ENCODE measurements at regions not wholly inside any gene's neighbourhood (a gene's known extent, or its start where the extent isn't known, plus 50 kb on each side); places are given as distances from the start of the nearest gene placed in this dataset.

DNA sequence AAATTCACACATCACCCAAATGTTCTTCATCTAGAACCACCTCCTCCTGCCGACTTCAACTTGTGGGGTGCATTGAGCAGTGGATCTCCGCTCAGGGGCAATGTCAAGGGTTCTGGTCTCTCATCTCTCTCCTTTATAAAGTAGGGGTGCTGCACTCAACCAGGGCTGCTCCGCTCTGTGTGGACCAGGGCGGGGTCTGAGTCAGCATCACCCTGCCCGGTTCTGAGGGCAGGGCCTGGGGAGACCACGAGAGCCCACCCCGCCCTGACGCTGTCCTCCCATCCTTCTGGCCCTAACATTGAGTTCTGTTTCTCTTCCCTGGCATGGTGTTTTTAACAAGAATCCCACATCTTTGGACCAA lies 311.6 kb upstream of the DIO3 start:
- Histone ChIP-seq H3K9me3 (ENCODE audit: insufficient read depth, low read length) (no peaks in the 10 kb centered on the region), H3K36me3 (ENCODE audit: low read length) (no peaks in the 10 kb centered on the region), H3K79me2 (ENCODE audit: insufficient read depth, low read length) (no peaks in the 10 kb centered on the region), H3K4me3 (ENCODE audit: insufficient read depth, low read length, poor library complexity, severe bottlenecking) (no peak overlapping the region), H3K9ac (ENCODE audit: low read length) (no peak overlapping the region), H3K4me2 (ENCODE audit: low read depth, low read length, poor library complexity, severe bottlenecking) (no peak overlapping the region), H3K9me2 (replicated peaks; ENCODE audit: insufficient read depth, low read length) (no peaks in the 10 kb centered on the region), H2AFZ (ENCODE audit: low read depth, low read length, severe bottlenecking) (no peak overlapping the region), H3K27me3 (ENCODE audit: low read length) (no peaks in the 10 kb centered on the region), H3K27ac (ENCODE audit: low read depth, low read length) (no peak overlapping the region), H4K20me1 (ENCODE audit: low read depth, low read length) (no peaks in the 10 kb centered on the region), H3F3A (ENCODE audit: insufficient read depth) (no peaks in the 10 kb centered on the region)
- no peak for TF ChIP-seq EZH2phosphoT487 (conservative IDR thresholded peaks at IDR 0.05; ENCODE audit: low read length)
- TF ChIP-seq, protein P1, sequence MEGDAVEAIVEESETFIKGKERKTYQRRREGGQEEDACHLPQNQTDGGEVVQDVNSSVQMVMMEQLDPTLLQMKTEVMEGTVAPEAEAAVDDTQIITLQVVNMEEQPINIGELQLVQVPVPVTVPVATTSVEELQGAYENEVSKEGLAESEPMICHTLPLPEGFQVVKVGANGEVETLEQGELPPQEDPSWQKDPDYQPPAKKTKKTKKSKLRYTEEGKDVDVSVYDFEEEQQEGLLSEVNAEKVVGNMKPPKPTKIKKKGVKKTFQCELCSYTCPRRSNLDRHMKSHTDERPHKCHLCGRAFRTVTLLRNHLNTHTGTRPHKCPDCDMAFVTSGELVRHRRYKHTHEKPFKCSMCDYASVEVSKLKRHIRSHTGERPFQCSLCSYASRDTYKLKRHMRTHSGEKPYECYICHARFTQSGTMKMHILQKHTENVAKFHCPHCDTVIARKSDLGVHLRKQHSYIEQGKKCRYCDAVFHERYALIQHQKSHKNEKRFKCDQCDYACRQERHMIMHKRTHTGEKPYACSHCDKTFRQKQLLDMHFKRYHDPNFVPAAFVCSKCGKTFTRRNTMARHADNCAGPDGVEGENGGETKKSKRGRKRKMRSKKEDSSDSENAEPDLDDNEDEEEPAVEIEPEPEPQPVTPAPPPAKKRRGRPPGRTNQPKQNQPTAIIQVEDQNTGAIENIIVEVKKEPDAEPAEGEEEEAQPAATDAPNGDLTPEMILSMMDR (IDR thresholded peaks at IDR 0.05; ENCODE audit: insufficient read depth, low read length, poor library complexity, severe bottlenecking): no peak

DNA sequence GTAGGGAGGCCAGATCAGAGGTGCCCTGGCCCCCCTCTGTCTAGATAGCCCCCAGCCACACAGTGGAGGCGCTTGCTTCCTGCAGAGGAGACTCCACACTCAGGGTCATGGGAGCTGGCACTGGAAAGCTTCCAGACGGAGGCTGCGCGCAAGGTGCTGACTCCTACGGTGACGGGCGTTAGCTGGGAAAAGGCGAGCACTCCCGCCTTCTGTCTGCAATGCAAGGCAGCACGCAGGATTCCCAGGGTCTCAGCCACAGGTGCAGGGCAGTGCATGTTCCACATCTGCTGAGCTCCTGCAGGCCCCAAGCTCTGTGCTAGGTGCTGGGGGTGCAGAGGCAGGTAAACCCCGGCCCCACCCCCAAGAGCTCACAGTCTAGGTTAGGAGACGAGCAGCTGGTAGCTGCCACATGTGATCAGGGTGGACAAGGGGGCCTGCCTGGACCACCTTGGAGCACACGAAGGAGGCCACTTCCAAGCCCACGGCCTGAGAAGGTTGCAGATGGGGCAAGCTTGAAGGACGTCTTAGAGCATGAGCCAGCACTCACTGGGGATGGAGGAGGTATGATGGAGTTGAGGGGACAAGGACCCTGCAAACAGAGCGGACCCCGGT lies 310.9 kb upstream of the DIO3 start:
- H3K36me3 ChIP-seq (ENCODE audit: low read length): no peaks in the 10 kb centered on the region
- no peak overlapping the region for H3K9ac ChIP-seq (ENCODE audit: low read length)
- H3K9me3 ChIP-seq (ENCODE audit: insufficient read depth, low read length): no peaks in the 10 kb centered on the region
- no peak overlapping the region for H2AFZ ChIP-seq (ENCODE audit: low read depth, low read length, severe bottlenecking)
- TF ChIP-seq EZH2phosphoT487 (conservative IDR thresholded peaks at IDR 0.05; ENCODE audit: low read length): no peak
- TF ChIP-seq, protein P1 (IDR thresholded peaks at IDR 0.05; ENCODE audit: insufficient read depth, low read length, poor library complexity, severe bottlenecking): no peak
- no peak overlapping the region for H3K27ac ChIP-seq (ENCODE audit: low read depth, low read length)
- H3K9me2 ChIP-seq (replicated peaks; ENCODE audit: insufficient read depth, low read length): no peaks in the 10 kb centered on the region
- no peaks in the 10 kb centered on the region for H4K20me1 ChIP-seq (ENCODE audit: low read depth, low read length)
- no peaks in the 10 kb centered on the region for H3F3A ChIP-seq (ENCODE audit: insufficient read depth)
- H3K27me3 ChIP-seq (ENCODE audit: low read length): no peaks in the 10 kb centered on the region
- no peak overlapping the region for H3K4me2 ChIP-seq (ENCODE audit: low read depth, low read length, poor library complexity, severe bottlenecking)
- no peaks in the 10 kb centered on the region for H3K79me2 ChIP-seq (ENCODE audit: insufficient read depth, low read length)
- H3K4me3 ChIP-seq (ENCODE audit: insufficient read depth, low read length, poor library complexity, severe bottlenecking): no peak overlapping the region

- no peaks in the 10 kb centered on the region for H3K36me3 ChIP-seq (ENCODE audit: low read length)
- H3K9me2 ChIP-seq (replicated peaks; ENCODE audit: insufficient read depth, low read length): no peaks in the 10 kb centered on the region
- H3K79me2 ChIP-seq (ENCODE audit: insufficient read depth, low read length): no peaks in the 10 kb centered on the region
- H3F3A ChIP-seq (ENCODE audit: insufficient read depth): no peaks in the 10 kb centered on the region
- no peak overlapping the region for H2AFZ ChIP-seq (ENCODE audit: low read depth, low read length, severe bottlenecking)
- no peaks in the 10 kb centered on the region for H3K27me3 ChIP-seq (ENCODE audit: low read length)
- H3K4me2 ChIP-seq (ENCODE audit: low read depth, low read length, poor library complexity, severe bottlenecking): no peak overlapping the region
- no peak overlapping the region for H3K4me3 ChIP-seq (ENCODE audit: insufficient read depth, low read length, poor library complexity, severe bottlenecking)
- no peak overlapping the region for H3K9ac ChIP-seq (ENCODE audit: low read length)
- no peaks in the 10 kb centered on the region for H3K9me3 ChIP-seq (ENCODE audit: insufficient read depth, low read length)
- no peak for TF ChIP-seq EZH2phosphoT487 (conservative IDR thresholded peaks at IDR 0.05; ENCODE audit: low read length)
- TF ChIP-seq, protein P1 (IDR thresholded peaks at IDR 0.05; ENCODE audit: insufficient read depth, low read length, poor library complexity, severe bottlenecking): no peak
- no peaks in the 10 kb centered on the region for H4K20me1 ChIP-seq (ENCODE audit: low read depth, low read length)
- H3K27ac ChIP-seq (ENCODE audit: low read depth, low read length): no peak overlapping the region
Measured at GRCh38 chr14:101250948-101251811, 310.1 kb upstream of the DIO3 start.
